Stimulated activated CD8-positive, alpha-beta memory T cell treated with anti-CD3 and anti-CD28 coated beads, Interleukin-15, amount 100 ng/mL, for 48 hours (primary cell): ENCODE measurements at regions not wholly inside any gene's neighbourhood (a gene's known extent, or its start where the extent isn't known, plus 50 kb on each side); places are given as distances from the start of the nearest gene placed in this dataset.

Experiments
- DNase-seq, 2 donors: peaks; one replicate each; pipeline ENCODE4 v3.0.0-alpha.2; 2020; ENCODE audit warnings: low read depth in 2 of 2

- DNase-seq = no peak
Observed at GRCh38 chrX:124836786-124837185, 482.9 kb upstream of the TEX13C start.

- DNase-seq = no peak
Observed at GRCh38 chrX:124842205-124842604, 477.5 kb upstream of the TEX13C start.

- no peak for DNase-seq
Observed at GRCh38 chrX:124860736-124861135, 458.9 kb upstream of the TEX13C start.

- DNase-seq = no peak
Observed at GRCh38 chrX:124862301-124862700, 457.4 kb upstream of the TEX13C start.

- DNase-seq = no peak
Observed at GRCh38 chrX:124863303-124863702, 456.4 kb upstream of the TEX13C start.

GRCh38 chrX:124887572-124887971, 432.1 kb upstream of the TEX13C start:
- DNase-seq = no peak

GRCh38 chrX:124895947-124896346, 423.7 kb upstream of the TEX13C start:
- no peak for DNase-seq

GRCh38 chrX:124902953-124903352, 416.7 kb upstream of the TEX13C start:
- DNase-seq = no peak

GRCh38 chrX:124910611-124911010, 409.1 kb upstream of the TEX13C start:
- no peak for DNase-seq

GRCh38 chrX:124917011-124917410, 402.7 kb upstream of the TEX13C start:
- DNase-seq = no peak

GRCh38 chrX:124925681-124926080, 394.0 kb upstream of the TEX13C start:
- no peak for DNase-seq

GRCh38 chrX:124931241-124931640, 388.4 kb upstream of the TEX13C start:
- no peak for DNase-seq

- no peak for DNase-seq
Observed at GRCh38 chrX:124931958-124932357, 387.7 kb upstream of the TEX13C start.

GRCh38 chrX:124938715-124939114, 381.0 kb upstream of the TEX13C start:
- no peak for DNase-seq

- no peak for DNase-seq
Observed at GRCh38 chrX:124940531-124940930, 379.1 kb upstream of the TEX13C start.

- no peak for DNase-seq
Observed at GRCh38 chrX:124954402-124954801, 365.3 kb upstream of the TEX13C start.

- no peak for DNase-seq
Observed at GRCh38 chrX:124960454-124960853, 359.2 kb upstream of the TEX13C start.

- DNase-seq = no peak
Observed at GRCh38 chrX:124963717-124964116, 356.0 kb upstream of the TEX13C start, which contains the start of gene TENM1. Gene TENM1, minus strand, starts transcription at chrX:124963817.

- no peak for DNase-seq
Observed at GRCh38 chrX:124975456-124975855, 344.2 kb upstream of the TEX13C start.

GRCh38 chrX:124981420-124981819, 338.3 kb upstream of the TEX13C start:
- DNase-seq = no peak

GRCh38 chrX:124984140-124984813, 335.4 kb upstream of the TEX13C start:
- no peak for DNase-seq

GRCh38 chrX:124986284-124986683, 333.4 kb upstream of the TEX13C start:
- DNase-seq = no peak

- no peak for DNase-seq
Observed at GRCh38 chrX:124993735-124994134, 325.9 kb upstream of the TEX13C start.

- DNase-seq = no peak
Observed at GRCh38 chrX:124994404-124994803, 325.3 kb upstream of the TEX13C start.
